ENCODE measurements at regions not wholly inside any gene's neighbourhood (a gene's known extent, or its start where the extent isn't known, plus 50 kb on each side); places are given as distances from the start of the nearest gene placed in this dataset.

GRCh38 chr5:164627021-164627420 is 1121.6 kb downstream of the MAT2B start:
- Histone ChIP-seq H4K20me1 (ENCODE audit: control insufficient read depth, insufficient read depth) (no peaks in the 10 kb centered on the region), H2AFZ (ENCODE audit: control insufficient read depth, low read depth, low read length) (no peak overlapping the region), H3K4me2 (ENCODE audit: control insufficient read depth, insufficient read depth) (no peak overlapping the region), H3K4me3 (no peak overlapping the region), H3K4me1 (ENCODE audit: control insufficient read depth, insufficient read depth, low read length) (no peaks in the 10 kb centered on the region), H3K36me3 (ENCODE audit: control insufficient read depth in 2 of 2, insufficient read depth in 2 of 2, low read length in 1 of 2) (no peaks in the 10 kb centered on the region), H3K9ac (ENCODE audit: control insufficient read depth, insufficient read depth, low read length) (no peak overlapping the region), H3K27me3 (replicated peaks in 1 of 2; ENCODE audit: control insufficient read depth in 2 of 2, insufficient read depth in 2 of 2, low read length in 1 of 2) (no peaks in the 10 kb centered on the region), H3K79me2 (ENCODE audit: control insufficient read depth, insufficient read depth, low read length) (no peaks in the 10 kb centered on the region), H3K27ac (ENCODE audit: control insufficient read depth, insufficient read depth) (no peak overlapping the region), H3K9me3 (replicated peaks; ENCODE audit: control insufficient read depth, insufficient read depth, low read length) (no peaks in the 10 kb centered on the region)
- in situ Hi-C loops (cut with MboI) (no loop called here), intact Hi-C loops (cut with micrococcal nuclease; ENCODE audit: unreplicated experiment) (no loop called here)
- CTCF ChIA-PET: no interaction called here
- DNase-seq (ENCODE audit: low read depth, low spot score) (no peak), FAIRE-seq (no peak), ATAC-seq (no peak)
- RAD21 ChIA-PET (ENCODE audit: unreplicated experiment): no interaction called here
- TF ChIP-seq PAX5 (IDR thresholded peaks at IDR 0.05; ENCODE audit: borderline replicate concordance, low read depth, low read length) (no peak), ATF3 (IDR thresholded peaks at IDR 0.05; ENCODE audit: borderline replicate concordance, extremely low read depth, low read depth, low read length) (no peak), RB1 (IDR thresholded peaks at IDR 0.05; ENCODE audit: borderline replicate concordance) (no peak)
- WGBS (ENCODE audit: insufficient coverage, insufficient replicate concordance, low lambda C conversion rate, missing lambda C conversion rate): 0% methylated on average over 4 of the region's 4 CpGs
- POLR2A ChIA-PET: no interaction called here
- SMC1A ChIA-PET (ENCODE audit: uncharacterized antibody, unreplicated experiment): no interaction called here
- BruUV-seq (replicated peaks): no TSS peak

- CTCF ChIA-PET: no interaction called here
- WGBS (ENCODE audit: insufficient coverage, insufficient replicate concordance, low lambda C conversion rate, missing lambda C conversion rate): 0% methylated on average over 1 of the region's 1 CpG
- no peak overlapping the region for H3K4me3 ChIP-seq
- H3K36me3 ChIP-seq (ENCODE audit: control insufficient read depth in 2 of 2, insufficient read depth in 2 of 2, low read length in 1 of 2): no peaks in the 10 kb centered on the region
- no peak overlapping the region for H3K9ac ChIP-seq (ENCODE audit: control insufficient read depth, insufficient read depth, low read length)
- in situ Hi-C loops (cut with MboI) (no loop called here), intact Hi-C loops (cut with micrococcal nuclease; ENCODE audit: unreplicated experiment) (no loop called here)
- no peak overlapping the region for H3K27ac ChIP-seq (ENCODE audit: control insufficient read depth, insufficient read depth)
- ATAC-seq: no peak
- H3K27me3 ChIP-seq (replicated peaks in 1 of 2; ENCODE audit: control insufficient read depth in 2 of 2, insufficient read depth in 2 of 2, low read length in 1 of 2): no peaks in the 10 kb centered on the region
- FAIRE-seq: no peak
- no peak for DNase-seq (ENCODE audit: low read depth, low spot score)
- no TSS peak for BruUV-seq (replicated peaks)
- no peaks in the 10 kb centered on the region for H3K4me1 ChIP-seq (ENCODE audit: control insufficient read depth, insufficient read depth, low read length)
- no peak for TF ChIP-seq USF2 (IDR thresholded peaks at IDR 0.05; ENCODE audit: borderline replicate concordance, low read depth, low read length)
- TF ChIP-seq FOXM1 (IDR thresholded peaks at IDR 0.05; ENCODE audit: low read depth, low read length): no peak
- TF ChIP-seq POLR2AphosphoS2 (IDR thresholded peaks at IDR 0.05; ENCODE audit: low read depth, low read length): no peak
- H3K4me2 ChIP-seq (ENCODE audit: control insufficient read depth, insufficient read depth): no peak overlapping the region
- RAD21 ChIA-PET (ENCODE audit: unreplicated experiment): no interaction called here
- no peak overlapping the region for H2AFZ ChIP-seq (ENCODE audit: control insufficient read depth, low read depth, low read length)
- H4K20me1 ChIP-seq (ENCODE audit: control insufficient read depth, insufficient read depth): no peaks in the 10 kb centered on the region
- POLR2A ChIA-PET: no interaction called here
- SMC1A ChIA-PET (ENCODE audit: uncharacterized antibody, unreplicated experiment): interaction anchor here (1.0 kb wide), 1 partner anchor 39 kb away, joined by 3 read pairs; no protein-coding TSS in a partner anchor
- H3K9me3 ChIP-seq (replicated peaks; ENCODE audit: control insufficient read depth, insufficient read depth, low read length): no peaks in the 10 kb centered on the region
- H3K79me2 ChIP-seq (ENCODE audit: control insufficient read depth, insufficient read depth, low read length): no peaks in the 10 kb centered on the region
These were observed 1131.0 kb downstream of the MAT2B start for GRCh38 chr5:164636456-164636855.

Data from GM12878 (cell line).